Prostate gland (tissue), 2 donors: ENCODE measurements at regions not wholly inside any gene's neighbourhood (a gene's known extent, or its start where the extent isn't known, plus 50 kb on each side); places are given as distances from the start of the nearest gene placed in this dataset.

Experiments
- POLR2A ChIP-seq: fragments of 450-650 bp; IDR thresholded peaks from one replicate; pipeline ENCODE4 v1.6.1; 2016; ENCODE audit warnings: antibody characterized with exemption, mild to moderate bottlenecking
- POLR2AphosphoS5 ChIP-seq: sonication (generic); formaldehyde crosslinking; IDR thresholded peaks from one replicate; pipeline ENCODE4 v1.6.1; 2017; ENCODE audit warnings: antibody characterized with exemption
- TF ChIP-seq, protein P1 (sequence below), 4 experiments: fragments of 200-600 bp in 2 of 4; fragments of 450-650 bp in 2 of 4; sonication (generic) in 2 of 4; IDR thresholded peaks; 1 replicate in 3 of 4; 2 replicates in 1 of 4; pipeline ENCODE4 v1.5.1; 2016 to 2019; ENCODE audit warnings: antibody characterized with exemption in 4 of 4, mild to moderate bottlenecking in 2 of 4, moderate library complexity in 2 of 4

DNA sequence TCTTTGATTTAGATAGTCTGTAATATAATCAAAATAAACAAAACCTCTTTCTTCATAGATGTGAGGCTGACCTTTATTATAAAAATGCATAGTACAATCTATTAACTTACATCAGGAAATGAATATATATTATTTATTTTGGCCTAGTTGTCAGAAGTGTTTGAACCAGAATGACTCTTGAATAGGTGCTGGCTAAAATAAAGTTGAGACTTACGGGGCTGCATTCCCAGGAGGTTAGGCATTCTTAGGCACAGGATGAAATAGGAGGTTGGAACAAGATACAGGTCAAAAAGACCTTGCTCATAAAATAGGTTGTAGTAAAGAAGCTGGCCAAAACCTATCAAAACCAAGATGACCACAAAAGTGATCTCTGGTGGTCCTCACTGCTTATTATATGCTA is 1193.3 kb upstream of the IGFBP7 start:
- TF ChIP-seq, protein P1, sequence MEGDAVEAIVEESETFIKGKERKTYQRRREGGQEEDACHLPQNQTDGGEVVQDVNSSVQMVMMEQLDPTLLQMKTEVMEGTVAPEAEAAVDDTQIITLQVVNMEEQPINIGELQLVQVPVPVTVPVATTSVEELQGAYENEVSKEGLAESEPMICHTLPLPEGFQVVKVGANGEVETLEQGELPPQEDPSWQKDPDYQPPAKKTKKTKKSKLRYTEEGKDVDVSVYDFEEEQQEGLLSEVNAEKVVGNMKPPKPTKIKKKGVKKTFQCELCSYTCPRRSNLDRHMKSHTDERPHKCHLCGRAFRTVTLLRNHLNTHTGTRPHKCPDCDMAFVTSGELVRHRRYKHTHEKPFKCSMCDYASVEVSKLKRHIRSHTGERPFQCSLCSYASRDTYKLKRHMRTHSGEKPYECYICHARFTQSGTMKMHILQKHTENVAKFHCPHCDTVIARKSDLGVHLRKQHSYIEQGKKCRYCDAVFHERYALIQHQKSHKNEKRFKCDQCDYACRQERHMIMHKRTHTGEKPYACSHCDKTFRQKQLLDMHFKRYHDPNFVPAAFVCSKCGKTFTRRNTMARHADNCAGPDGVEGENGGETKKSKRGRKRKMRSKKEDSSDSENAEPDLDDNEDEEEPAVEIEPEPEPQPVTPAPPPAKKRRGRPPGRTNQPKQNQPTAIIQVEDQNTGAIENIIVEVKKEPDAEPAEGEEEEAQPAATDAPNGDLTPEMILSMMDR (IDR thresholded peaks at IDR 0.05): no peak
- TF ChIP-seq POLR2AphosphoS5: no peak
- no peak for TF ChIP-seq POLR2A
